Liver (tissue), 8 donors: ENCODE measurements at regions not wholly inside any gene's neighbourhood (a gene's known extent, or its start where the extent isn't known, plus 50 kb on each side); places are given as distances from the start of the nearest gene placed in this dataset.

Experiments
- DNase-seq: peaks from one replicate; pipeline ENCODE4 v3.0.0-alpha.2; 2017; ENCODE audit warnings: low spot score
- H3K27ac ChIP-seq, 2 donors: one replicate each; pipeline ENCODE4 v1.7.0; 2013; ENCODE audit warnings: inconsistent platforms in 2 of 2, low read length in 2 of 2, control low read depth in 1 of 2, low read depth in 1 of 2, mild to moderate bottlenecking in 1 of 2
- H3K27me3 ChIP-seq, 4 donors: one replicate each; pipeline versions ENCODE4 v1.6.1 to v1.7.0; 2013; ENCODE audit warnings: low read length in 3 of 4, inconsistent platforms in 1 of 4, mild to moderate bottlenecking in 1 of 4, moderate library complexity in 1 of 4; ENCODE audit not compliant: control insufficient read depth in 4 of 4, insufficient read depth in 4 of 4
- H3K36me3 ChIP-seq, 4 donors: one replicate each; pipeline versions ENCODE4 v1.6.1 to v1.7.0; 2013; ENCODE audit warnings: low read length in 3 of 4, mild to moderate bottlenecking in 3 of 4, low read depth in 1 of 4, moderate library complexity in 1 of 4; ENCODE audit not compliant: control insufficient read depth in 4 of 4, insufficient read depth in 3 of 4
- H3K4me1 ChIP-seq, 4 donors: one replicate each; pipeline versions ENCODE4 v1.6.1 to v1.7.0; 2013; ENCODE audit warnings: low read length in 3 of 4, mild to moderate bottlenecking in 3 of 4, moderate library complexity in 1 of 4; ENCODE audit not compliant: control insufficient read depth in 4 of 4, insufficient read depth in 4 of 4
- H3K4me3 ChIP-seq, 3 donors: one replicate each; pipeline versions ENCODE4 v1.6.1 to v1.7.0; 2013; ENCODE audit warnings: low read length in 3 of 3, control low read depth in 1 of 3, low read depth in 1 of 3, mild to moderate bottlenecking in 1 of 3
- H3K9ac ChIP-seq, 2 donors: one replicate each; pipeline ENCODE4 v1.7.0; 2013; ENCODE audit warnings: low read length in 2 of 2, mild to moderate bottlenecking in 2 of 2, moderate library complexity in 2 of 2, control low read depth in 1 of 2, low read depth in 1 of 2
- H3K9me3 ChIP-seq, 4 donors: one replicate each; pipeline versions ENCODE4 v1.6.1 to v1.7.0; 2013; ENCODE audit warnings: low read length in 3 of 4; ENCODE audit not compliant: control insufficient read depth in 4 of 4
- ATF3 ChIP-seq: IDR thresholded peaks from 2 replicates; pipeline ENCODE4 v1.6.1; 2016; ENCODE audit warnings: antibody characterized with exemption
- CTCF ChIP-seq: fragments of 150-350 bp; IDR thresholded peaks from 2 replicates; pipeline ENCODE4 v1.5.1; 2017; ENCODE audit warnings: improper control_type of control experiment, low read depth, low read length; ENCODE audit not compliant: missing input control
- EGR1 ChIP-seq, 2 donors: IDR thresholded peaks; 2 replicates each; pipeline ENCODE4 v1.6.1; 2016 to 2018; ENCODE audit warnings: antibody characterized with exemption in 2 of 2, low read depth in 2 of 2
- FOXA1 ChIP-seq: IDR thresholded peaks from 2 replicates; pipeline ENCODE4 v1.6.1; 2016; ENCODE audit warnings: antibody characterized with exemption
- FOXA2 ChIP-seq: IDR thresholded peaks from 2 replicates; pipeline ENCODE4 v1.6.1; 2016; ENCODE audit warnings: antibody characterized with exemption
- HNF4A ChIP-seq, 2 donors: conservative IDR thresholded peaks; 2 replicates each; pipeline ENCODE4 v1.6.1; 2016; ENCODE audit warnings: antibody characterized with exemption in 2 of 2, mild to moderate bottlenecking in 2 of 2
- JUND ChIP-seq, 2 donors: IDR thresholded peaks; 2 replicates each; pipeline ENCODE4 v1.6.1; 2016; ENCODE audit warnings: antibody characterized with exemption in 2 of 2
- MAX ChIP-seq: IDR thresholded peaks from 2 replicates; pipeline ENCODE4 v1.6.1; 2016; ENCODE audit warnings: antibody characterized with exemption
- NR2F2 ChIP-seq: IDR thresholded peaks from 2 replicates; pipeline ENCODE4 v1.6.1; 2016; ENCODE audit warnings: antibody characterized with exemption
- REST ChIP-seq: IDR thresholded peaks from 2 replicates; pipeline ENCODE4 v1.6.1; 2016; ENCODE audit warnings: antibody characterized with exemption, mild to moderate bottlenecking
- RXRA ChIP-seq, 2 donors: IDR thresholded peaks; 2 replicates each; pipeline ENCODE4 v1.6.1; 2017 to 2018; ENCODE audit warnings: antibody characterized with exemption in 2 of 2, mild to moderate bottlenecking in 1 of 2
- SP1 ChIP-seq: IDR thresholded peaks from 2 replicates; pipeline ENCODE4 v1.6.1; 2018; ENCODE audit warnings: antibody characterized with exemption, mild to moderate bottlenecking
- TAF1 ChIP-seq: conservative IDR thresholded peaks from 2 replicates; pipeline ENCODE4 v1.6.1; 2016; ENCODE audit warnings: antibody characterized with exemption, mild to moderate bottlenecking
- ZBTB33 ChIP-seq: IDR thresholded peaks from 2 replicates; pipeline ENCODE4 v1.6.1; 2016; ENCODE audit warnings: antibody characterized with exemption
- WGBS: extraction: QIAGEN DNeasy Blood & Tissue Kit; methylation state at CpG from one replicate; pipeline ENCODE4 v1.1.7; 2013; 5-methylcytosine and 5-hydroxymethylcytosine counted together
- donor health status: healthy.
- donor health status: healthy.
- donor health status: healthy.
- donor health status: healthy.
- donor health status: healthy.

GRCh38 chr5:91707521-91707841 lies 324.4 kb upstream of the ARRDC3 start:
- no peak for TF ChIP-seq TAF1
- no peak for TF ChIP-seq MAX
- TF ChIP-seq FOXA1, result no peak
- no peak for TF ChIP-seq EGR1 (IDR thresholded peaks at IDR 0.05; ENCODE audit: low read depth in 2 of 2)
- no peak for TF ChIP-seq CTCF
- TF ChIP-seq REST, result no peak
- no peak for TF ChIP-seq HNF4A (conservative IDR thresholded peaks at IDR 0.05)
- no peak for DNase-seq
- Histone ChIP-seq H3K9me3 (peaks cover 0 to 3% (median 0%) of the 10 kb centered on the region in 4 donors), H3K27me3 (no peaks in the 10 kb centered on the region), H3K27ac (no peak overlapping the region), H3K4me3 (no peak overlapping the region), H3K36me3 (no peaks in the 10 kb centered on the region), H3K9ac (no peak overlapping the region), H3K4me1 (no peaks in the 10 kb centered on the region)
- WGBS, result 66% methylated on average over 1 of the region's 1 CpG

- Histone ChIP-seq H3K4me3 (no peak overlapping the region), H3K9ac (no peak overlapping the region), H3K36me3 (no peaks in the 10 kb centered on the region), H3K9me3 (peaks cover 0 to 3% (median 0%) of the 10 kb centered on the region in 4 donors), H3K27ac (no peak overlapping the region), H3K27me3 (no peaks in the 10 kb centered on the region), H3K4me1 (no peaks in the 10 kb centered on the region)
- no peak for TF ChIP-seq SP1
- no peak for TF ChIP-seq RXRA (IDR thresholded peaks at IDR 0.05)
- TF ChIP-seq ATF3, result no peak
- no peak for TF ChIP-seq TAF1
- TF ChIP-seq FOXA1, result no peak
- TF ChIP-seq MAX, result no peak
- no peak for TF ChIP-seq EGR1 (IDR thresholded peaks at IDR 0.05; ENCODE audit: low read depth in 2 of 2)
- no peak for TF ChIP-seq FOXA2
- no peak for TF ChIP-seq HNF4A (conservative IDR thresholded peaks at IDR 0.05)
- TF ChIP-seq REST, result no peak
- TF ChIP-seq NR2F2, result no peak
- no peak for TF ChIP-seq JUND (IDR thresholded peaks at IDR 0.05)
- no peak for TF ChIP-seq ZBTB33
- no peak for TF ChIP-seq CTCF
- DNase-seq, result no peak
- 40% methylated on average over 1 of the region's 1 CpG for WGBS
Observed at GRCh38 chr5:91706785-91707520, 323.8 kb upstream of the ARRDC3 start.
